GM12892 (cell line): ENCODE measurements at regions not wholly inside any gene's neighbourhood (a gene's known extent, or its start where the extent isn't known, plus 50 kb on each side); places are given as distances from the start of the nearest gene placed in this dataset.

Experiments
- DNase-seq: peaks from one replicate; pipeline ENCODE4 v3.0.0; 2011; ENCODE audit not compliant: insufficient read length
- FAIRE-seq: peaks from 2 replicates; lab custom pipeline; 2011; peaks lifted over from hg19 to GRCh38; lab: Jason Lieb, UNC
- POLR2A ChIP-seq: IDR thresholded peaks from 2 replicates; pipeline ENCODE4 v1.6.1; 2011; ENCODE audit warnings: low read depth, low read length, control low read depth
- POLR2AphosphoS5 ChIP-seq: IDR thresholded peaks from 2 replicates; pipeline ENCODE4 v1.6.1; 2011; ENCODE audit warnings: low read depth, low read length, control low read depth
- TAF1 ChIP-seq: IDR thresholded peaks from 2 replicates; pipeline ENCODE4 v1.6.1; 2011; ENCODE audit warnings: low read depth, mild to moderate bottlenecking, control low read depth, low read length, borderline replicate concordance

GRCh38 chr15:69940441-69941300 lies 157.0 kb downstream of the TLE3 start:
- TF ChIP-seq POLR2A (no peak), POLR2AphosphoS5 (no peak), TAF1 (no peak)
- DNase-seq (no peak), FAIRE-seq (no peak)

DNA sequence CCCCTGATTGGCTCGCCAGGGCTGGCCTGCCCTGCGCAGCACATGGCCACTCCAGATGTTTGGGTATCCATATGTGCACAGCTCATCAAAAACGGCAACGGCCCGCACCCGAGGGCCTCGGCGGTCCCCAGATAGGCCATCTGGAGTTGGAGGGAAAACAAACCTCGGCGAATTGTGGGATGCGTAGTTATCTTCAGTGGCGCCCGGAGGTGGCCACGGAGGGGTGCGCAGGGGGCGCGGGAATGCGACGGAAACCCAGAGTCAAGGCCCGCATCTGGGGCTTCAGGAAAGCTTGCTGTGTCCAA lies 156.5 kb downstream of the TLE3 start:
- TF ChIP-seq POLR2AphosphoS5 (no peak), POLR2A (no peak), TAF1 (no peak)
- DNase-seq (no peak), FAIRE-seq (no peak)

GRCh38 chr15:69941706-69942495 lies 155.8 kb downstream of the TLE3 start:
- FAIRE-seq, result no peak
- no peak for DNase-seq
- TF ChIP-seq POLR2AphosphoS5 (no peak), TAF1 (no peak), POLR2A (no peak)

DNA sequence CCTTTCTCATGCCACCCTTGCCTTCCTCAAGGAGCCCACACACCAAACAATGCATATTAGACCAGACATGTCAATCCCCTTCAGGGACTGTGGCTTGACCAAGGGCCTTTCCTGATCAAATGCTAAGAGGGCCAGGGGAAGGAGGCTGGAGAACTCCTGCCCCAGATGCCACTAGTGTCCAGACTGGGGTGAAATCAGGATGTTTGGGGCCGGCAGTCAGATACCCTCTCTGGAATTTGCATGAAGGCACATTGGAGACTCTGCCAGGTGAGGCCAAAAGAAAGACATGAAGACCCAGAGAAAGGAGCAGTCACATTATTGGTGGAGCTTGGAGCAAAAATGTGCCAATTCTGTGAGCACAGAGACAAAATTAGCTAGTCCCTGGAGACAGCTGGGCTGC lies 154.1 kb downstream of the TLE3 start:
- TF ChIP-seq TAF1 (no peak), POLR2A (no peak)
- no peak for DNase-seq
- no peak for FAIRE-seq

GRCh38 chr15:69945729-69946128 lies 152.0 kb downstream of the TLE3 start:
- DNase-seq, result no peak
- FAIRE-seq, result no peak
- TF ChIP-seq POLR2A (no peak), TAF1 (no peak), POLR2AphosphoS5 (no peak)

- DNase-seq, result no peak
- FAIRE-seq, result no peak
- TF ChIP-seq POLR2AphosphoS5, result no peak
- TF ChIP-seq POLR2A, result no peak
- TF ChIP-seq TAF1, result no peak
Observed at GRCh38 chr15:69946870-69947269, 150.8 kb downstream of the TLE3 start.

DNA sequence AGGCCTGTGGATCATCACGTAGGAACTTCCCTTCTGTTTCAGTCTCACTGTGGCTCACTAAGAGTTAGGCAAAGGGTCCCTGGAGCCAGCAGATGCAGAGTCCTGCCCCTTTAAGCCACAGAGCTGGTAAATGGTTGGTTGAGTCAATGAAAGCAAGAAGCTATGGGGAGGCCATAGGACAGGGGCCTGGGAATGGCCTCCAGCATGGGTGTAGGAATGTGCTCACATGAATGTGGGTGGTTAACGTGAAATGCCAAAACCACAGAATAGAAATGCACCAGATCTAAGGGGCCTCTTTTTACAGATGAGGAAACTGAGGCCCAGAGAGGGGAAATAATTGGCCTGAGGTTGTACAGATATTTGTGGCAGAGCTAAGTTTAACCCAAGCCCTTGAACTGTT lies 150.3 kb downstream of the TLE3 start:
- no peak for FAIRE-seq
- no peak for DNase-seq
- TF ChIP-seq POLR2A, result no peak
- no peak for TF ChIP-seq TAF1
- TF ChIP-seq POLR2AphosphoS5, result no peak

DNA sequence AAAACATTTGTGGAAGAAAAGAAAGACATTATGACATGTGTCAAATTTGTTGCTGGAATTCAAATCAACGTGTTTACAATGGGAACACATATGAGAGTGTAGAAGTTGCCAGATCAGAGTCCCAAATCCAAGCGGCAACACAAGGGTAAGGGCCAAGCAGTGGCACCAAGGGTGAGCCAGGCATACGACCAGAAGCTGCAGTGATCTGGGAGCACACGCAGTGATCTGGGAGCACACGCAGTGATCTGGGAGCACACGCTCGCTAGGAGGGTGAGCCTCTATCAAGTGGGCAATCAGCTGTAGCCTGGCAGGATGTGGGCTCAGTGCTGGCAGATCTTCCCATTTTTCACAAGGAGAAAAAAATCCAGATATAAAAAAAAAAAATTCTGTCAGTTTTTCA lies 148.2 kb downstream of the TLE3 start:
- FAIRE-seq, result no peak
- TF ChIP-seq POLR2A (no peak), TAF1 (no peak), POLR2AphosphoS5 (no peak)
- no peak for DNase-seq

GRCh38 chr15:69951256-69951897 lies 146.3 kb downstream of the TLE3 start:
- no peak for TF ChIP-seq POLR2A
- TF ChIP-seq POLR2AphosphoS5, result no peak
- TF ChIP-seq TAF1, result no peak
- FAIRE-seq, result no peak
- DNase-seq, result no peak

DNA sequence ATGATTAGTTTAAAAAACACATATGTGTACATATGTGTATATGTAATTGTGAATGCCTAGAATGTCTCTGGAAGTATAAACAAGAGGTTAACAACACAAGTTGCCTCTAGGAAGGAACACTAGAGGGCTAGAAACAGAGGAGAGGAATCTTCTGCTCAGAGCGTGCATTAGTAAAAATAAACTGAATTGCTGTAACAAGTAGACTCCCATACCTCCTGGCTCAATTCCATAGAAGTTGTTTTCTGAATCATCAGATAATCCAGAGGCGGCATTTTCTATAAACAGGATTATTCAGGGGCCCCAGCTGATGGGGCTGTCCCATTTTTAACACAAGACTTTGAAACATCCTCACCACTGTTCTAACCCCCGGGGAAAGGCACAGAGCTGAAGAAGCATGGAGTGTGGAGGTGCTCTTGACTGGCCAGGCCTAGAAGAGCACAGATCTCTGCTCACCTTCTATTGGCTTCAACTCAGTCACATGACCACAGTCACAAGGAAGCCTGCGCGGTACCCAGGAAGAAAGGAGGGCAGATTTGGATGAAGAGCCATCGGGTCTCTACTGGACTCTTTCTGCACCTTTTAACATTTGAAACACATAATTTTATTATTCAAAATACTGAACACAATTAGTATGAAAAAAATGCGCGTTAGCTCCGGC lies 145.7 kb downstream of the TLE3 start:
- DNase-seq (no peak), FAIRE-seq (no peak)
- TF ChIP-seq POLR2AphosphoS5 (no peak), POLR2A (no peak), TAF1 (no peak)

- no peak for DNase-seq
- no peak for FAIRE-seq
- TF ChIP-seq POLR2AphosphoS5 (no peak), POLR2A (no peak), TAF1 (no peak)
Observed at GRCh38 chr15:69953051-69953450, 144.7 kb downstream of the TLE3 start.
